Activated CD8-positive, alpha-beta T cell treated with anti-CD3 and anti-CD28 coated beads for 36 hours (primary cell): ENCODE measurements at regions not wholly inside any gene's neighbourhood (a gene's known extent, or its start where the extent isn't known, plus 50 kb on each side); places are given as distances from the start of the nearest gene placed in this dataset.

Experiments used
- ATAC-seq: fragments of 200-7000 bp; cut with Tn5 transposase; one replicate; pipeline ENCODE4 v1.10.0; 2021; ENCODE audit warnings: mild to moderate bottlenecking, moderate library complexity
- CTCF ChIA-PET: fragments of 350-600 bp; sonication (Branson Sonifier 250); formaldehyde crosslinking; loops from one replicate; lab custom pipeline; 2021; ENCODE audit warnings: antibody characterized with exemption; lab: Charles Lee
- POLR2A ChIA-PET: fragments of 350-600 bp; sonication (Branson Sonifier 250); formaldehyde crosslinking; loops from one replicate; lab custom pipeline; 2021; ENCODE audit warnings: antibody characterized with exemption; lab: Charles Lee
- DNase-seq: peaks from one replicate; pipeline ENCODE4 v3.0.0-alpha.2; 2020
- H3K27ac Mint-ChIP-seq: one replicate; pipeline ENCODE4 v1.8.0; 2021; ENCODE audit warnings: mild to moderate bottlenecking, mixed read lengths
- H3K27me3 Mint-ChIP-seq: one replicate; pipeline ENCODE4 v1.8.0; 2021; ENCODE audit warnings: mixed read lengths
- H3K36me3 Mint-ChIP-seq: one replicate; pipeline ENCODE4 v1.8.0; 2021; ENCODE audit warnings: low read depth, mixed read lengths
- H3K4me1 Mint-ChIP-seq: one replicate; pipeline ENCODE4 v1.8.0; 2021; ENCODE audit warnings: low read depth, mixed read lengths
- H3K4me3 Mint-ChIP-seq: one replicate; pipeline ENCODE4 v1.8.0; 2021; ENCODE audit warnings: mild to moderate bottlenecking, moderate library complexity, mixed read lengths
- H3K9me3 Mint-ChIP-seq: one replicate; pipeline ENCODE4 v1.8.0; 2021; ENCODE audit warnings: mixed read lengths
- CTCF ChIP-seq: fragments of 200-600 bp; IDR thresholded peaks from one replicate; pipeline ENCODE4 v1.8.0; 2022; ENCODE audit warnings: antibody characterized with exemption, mild to moderate bottlenecking
- intact Hi-C: fragments of 100-400 bp; cut with micrococcal nuclease; formaldehyde crosslinking; loops from one replicate; pipeline ENCODE4 v1.10.0; 2022

- DNase-seq (no peak), ATAC-seq (no peak)
- no peaks in the 10 kb centered on the region for H3K9me3 Mint-ChIP-seq
- no peak overlapping the region for H3K4me3 Mint-ChIP-seq
- peaks cover 4% of the 10 kb centered on the region for H3K27me3 Mint-ChIP-seq
- no peak overlapping the region for H3K27ac Mint-ChIP-seq
- no peak for TF ChIP-seq CTCF
- H3K36me3 Mint-ChIP-seq, result no peaks in the 10 kb centered on the region
- H3K4me1 Mint-ChIP-seq, result peaks cover 4% of the 10 kb centered on the region
- intact Hi-C loops, result loop anchor here (10.0 kb wide), 1 partner anchor 820 kb away; no protein-coding TSS in a partner anchor
- POLR2A ChIA-PET, result no interaction called here
- CTCF ChIA-PET, result interaction anchor here (0.7 to 1.1 kb wide), 2 partner anchors 9 to 76 kb away, joined by 3 to 6 read pairs; no protein-coding TSS in a partner anchor
These were observed 111.7 kb upstream of the VEPH1 start for GRCh38 chr3:157614896-157615295.

- Mint-ChIP-seq H3K4me1 (peaks cover 2% of the 10 kb centered on the region), H3K4me3 (no peak overlapping the region), H3K27me3 (peaks cover 6% of the 10 kb centered on the region), H3K9me3 (no peaks in the 10 kb centered on the region), H3K36me3 (no peaks in the 10 kb centered on the region), H3K27ac (no peak overlapping the region)
- POLR2A ChIA-PET, result no interaction called here
- DNase-seq (no peak), ATAC-seq (no peak)
- intact Hi-C loops, result loop anchor here (10.0 kb wide), 1 partner anchor 823 kb away; no protein-coding TSS in a partner anchor
- TF ChIP-seq CTCF, result no peak
- CTCF ChIA-PET, result interaction anchor here (1.1 kb wide), 2 partner anchors 119 to 823 kb away, joined by 3 read pairs; no protein-coding TSS in a partner anchor
These were observed 108.4 kb upstream of the VEPH1 start for GRCh38 chr3:157611536-157612076.

GRCh38 chr3:157610876-157611535 is 107.8 kb upstream of the VEPH1 start:
- ChIA-PET CTCF (no interaction called here), POLR2A (no interaction called here)
- intact Hi-C loops, result loop anchor here (10.0 kb wide), 1 partner anchor 824 kb away; no protein-coding TSS in a partner anchor
- no peak for DNase-seq
- Mint-ChIP-seq H3K4me1 (peaks cover 3% of the 10 kb centered on the region), H3K9me3 (no peaks in the 10 kb centered on the region), H3K27ac (no peak overlapping the region), H3K27me3 (peaks cover 6% of the 10 kb centered on the region), H3K36me3 (no peaks in the 10 kb centered on the region), H3K4me3 (no peak overlapping the region)
- TF ChIP-seq CTCF, result no peak
- no peak for ATAC-seq

GRCh38 chr3:157607826-157608405 is 104.7 kb upstream of the VEPH1 start:
- Mint-ChIP-seq H3K9me3 (no peaks in the 10 kb centered on the region), H3K36me3 (no peaks in the 10 kb centered on the region), H3K27me3 (peaks cover 10% of the 10 kb centered on the region), H3K4me1 (peaks cover 3% of the 10 kb centered on the region), H3K4me3 (no peak overlapping the region), H3K27ac (no peak overlapping the region)
- intact Hi-C loops, result no loop called here
- ATAC-seq, result no peak
- no peak for TF ChIP-seq CTCF
- CTCF ChIA-PET, result interaction anchor here (1.0 to 2.2 kb wide), 5 partner anchors 10 to 76 kb away, joined by 3 to 9 read pairs (median 5); no protein-coding TSS in a partner anchor
- POLR2A ChIA-PET, result no interaction called here
- DNase-seq, result no peak

GRCh38 chr3:157606852-157607197 is 103.6 kb upstream of the VEPH1 start:
- no peak for TF ChIP-seq CTCF
- intact Hi-C loops, result no loop called here
- H3K4me3 Mint-ChIP-seq, result no peak overlapping the region
- ChIA-PET POLR2A (no interaction called here), CTCF (interaction anchor here (0.7 to 2.4 kb wide), 27 partner anchors 9 to 927 kb away, joined by 3 to 9 read pairs (median 4); no protein-coding TSS in a partner anchor)
- no peak for ATAC-seq
- H3K9me3 Mint-ChIP-seq, result no peaks in the 10 kb centered on the region
- H3K4me1 Mint-ChIP-seq, result peaks cover 3% of the 10 kb centered on the region
- H3K27me3 Mint-ChIP-seq, result peaks cover 10% of the 10 kb centered on the region
- H3K36me3 Mint-ChIP-seq, result no peaks in the 10 kb centered on the region
- DNase-seq, result no peak
- H3K27ac Mint-ChIP-seq, result no peak overlapping the region
